Pancreas (tissue), 10 donors: ENCODE measurements at regions not wholly inside any gene's neighbourhood (a gene's known extent, or its start where the extent isn't known, plus 50 kb on each side); places are given as distances from the start of the nearest gene placed in this dataset.
"Not testable (repeated sequence)": the region's sequence is repeated elsewhere in the genome, so short reads cannot be mapped to it uniquely, and the experiment has no call there.

Experiments used
- ATAC-seq, 4 donors: fragments of 200-7000 bp; cut with Tn5 transposase; one replicate each; pipeline versions ENCODE4 v1.8.0 to v1.9.1; 2020; ENCODE audit warnings: mild to moderate bottlenecking in 4 of 4, moderate library complexity in 4 of 4
- DNase-seq, 6 donors: peaks; one replicate each; pipeline ENCODE4 v3.0.0-alpha.2; 2020
- FAIRE-seq: peaks from 2 replicates; lab custom pipeline; 2012; peaks lifted over from hg19 to GRCh38; lab: Jason Lieb, UNC
- H3K27ac ChIP-seq, 4 donors: fragments of 200-600 bp; sonication (generic); 1 replicate in 3 of 4; 2 replicates in 1 of 4; pipeline versions ENCODE4 v1.5.0 to v1.8.0; 2020
- H3K27me3 ChIP-seq, 4 donors: fragments of 200-600 bp; one replicate each; pipeline ENCODE4 v1.8.0; 2021
- H3K36me3 ChIP-seq, 3 donors: fragments of 200-600 bp; sonication (generic) in 1 of 3; one replicate each; pipeline versions ENCODE4 v1.5.0 to v1.8.0; 2020 to 2021
- H3K4me1 ChIP-seq, 3 donors: fragments of 200-600 bp; one replicate each; pipeline ENCODE4 v1.8.0; 2021
- H3K4me3 ChIP-seq, 4 donors: fragments of 200-600 bp; sonication (generic) in 2 of 4; one replicate each; pipeline versions ENCODE4 v1.5.0 to v1.8.0; 2020 to 2021
- H3K9me3 ChIP-seq, 4 donors: fragments of 200-600 bp; one replicate each; pipeline ENCODE4 v1.8.0; 2021
- WGBS, 2 donors: extraction: QIAGEN DNeasy Blood & Tissue Kit; methylation state at CpG; one replicate each; pipeline ENCODE4 v1.1.7; 2013; 5-methylcytosine and 5-hydroxymethylcytosine counted together
- intact Hi-C, 3 donors: fragments of 100-400 bp; cut with DNase I; formaldehyde crosslinking; loops; one replicate each; pipeline versions ENCODE4 v1.11.1 to v1.14.2; 2022
- TF ChIP-seq, protein P1 (sequence below), 4 donors: fragments of 200-600 bp; sonication (generic) in 3 of 4; IDR thresholded peaks; one replicate each; pipeline versions ENCODE4 v1.5.0 to v1.8.0; 2021; ENCODE audit warnings: antibody characterized with exemption in 4 of 4
- donor health status: healthy with polysubstance abuse.
- donor health status: DM: no; HTN: no; CAD: no; lungs with moderate emphysema.
- donor health status: DM: no; HTN: no; CAD: no.
- donor health status: control.
- donor health status: control.
- donor health status: Bipolar disorder and iron deficiency.
- donor health status: DM: yes; HTN: yes; CAD: no.
- donor health status: DM: no; HTN: no; CAD: no.
- donor health status: DM: no; HTN: no; CAD: no.
- donor health status: DM: yes; HTN: yes; CAD: no.

DNA sequence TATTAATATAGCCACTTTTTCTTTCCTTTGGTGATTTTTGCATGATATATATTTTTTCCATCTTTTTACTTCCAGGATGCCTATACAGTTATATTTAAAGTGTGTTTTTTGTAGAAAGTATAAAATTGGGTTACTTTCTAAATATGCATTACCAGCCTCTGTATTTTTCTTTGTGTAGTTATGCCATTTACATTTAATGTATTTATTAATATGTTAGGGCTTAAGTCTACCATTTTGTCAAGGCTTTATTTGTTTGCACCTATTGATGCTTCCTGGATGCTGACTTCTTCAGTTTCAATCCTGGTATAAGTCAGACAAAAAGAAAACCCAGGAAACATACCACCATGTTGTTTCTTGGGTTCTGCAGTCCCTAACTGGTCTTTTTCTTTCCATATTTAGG lies 911.1 kb upstream of the GOT2 start:
- intact Hi-C loops = no loop called here
- DNase-seq (no peak), ATAC-seq (no peak), FAIRE-seq (no peak)
- Histone ChIP-seq H3K36me3 (no peaks in the 10 kb centered on the region), H3K4me3 (no peak overlapping the region), H3K27ac (no peak overlapping the region), H3K27me3 (no peaks in the 10 kb centered on the region), H3K4me1 (no peaks in the 10 kb centered on the region), H3K9me3 (no peaks in the 10 kb centered on the region)
- TF ChIP-seq, protein P1, sequence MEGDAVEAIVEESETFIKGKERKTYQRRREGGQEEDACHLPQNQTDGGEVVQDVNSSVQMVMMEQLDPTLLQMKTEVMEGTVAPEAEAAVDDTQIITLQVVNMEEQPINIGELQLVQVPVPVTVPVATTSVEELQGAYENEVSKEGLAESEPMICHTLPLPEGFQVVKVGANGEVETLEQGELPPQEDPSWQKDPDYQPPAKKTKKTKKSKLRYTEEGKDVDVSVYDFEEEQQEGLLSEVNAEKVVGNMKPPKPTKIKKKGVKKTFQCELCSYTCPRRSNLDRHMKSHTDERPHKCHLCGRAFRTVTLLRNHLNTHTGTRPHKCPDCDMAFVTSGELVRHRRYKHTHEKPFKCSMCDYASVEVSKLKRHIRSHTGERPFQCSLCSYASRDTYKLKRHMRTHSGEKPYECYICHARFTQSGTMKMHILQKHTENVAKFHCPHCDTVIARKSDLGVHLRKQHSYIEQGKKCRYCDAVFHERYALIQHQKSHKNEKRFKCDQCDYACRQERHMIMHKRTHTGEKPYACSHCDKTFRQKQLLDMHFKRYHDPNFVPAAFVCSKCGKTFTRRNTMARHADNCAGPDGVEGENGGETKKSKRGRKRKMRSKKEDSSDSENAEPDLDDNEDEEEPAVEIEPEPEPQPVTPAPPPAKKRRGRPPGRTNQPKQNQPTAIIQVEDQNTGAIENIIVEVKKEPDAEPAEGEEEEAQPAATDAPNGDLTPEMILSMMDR (IDR thresholded peaks at IDR 0.05) = no peak

DNA sequence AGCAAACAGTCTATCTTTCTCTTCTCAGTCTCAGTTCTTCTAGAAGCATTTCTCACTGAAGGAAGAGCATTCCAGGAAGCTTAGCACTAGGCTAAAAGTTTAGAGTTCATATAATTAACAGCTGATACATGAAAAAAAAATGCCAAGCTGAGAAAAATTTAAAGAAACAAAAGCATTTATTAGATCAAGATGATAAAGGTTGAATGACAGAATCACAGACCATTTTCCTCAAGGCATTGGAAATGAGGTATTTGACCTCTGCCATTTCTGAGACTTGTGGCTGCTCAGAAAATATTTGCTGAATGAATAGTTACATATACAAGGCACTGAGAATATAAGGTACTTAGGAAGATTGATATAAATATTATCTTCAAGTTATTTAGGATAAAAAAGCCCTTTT lies 901.6 kb upstream of the GOT2 start:
- H3K9me3 ChIP-seq = no peaks in the 10 kb centered on the region
- DNase-seq = no peak
- TF ChIP-seq, protein P1 (IDR thresholded peaks at IDR 0.05) = no peak
- no peaks in the 10 kb centered on the region for H3K27me3 ChIP-seq
- H3K36me3 ChIP-seq = no peaks in the 10 kb centered on the region
- no peak overlapping the region for H3K27ac ChIP-seq
- FAIRE-seq = no peak
- H3K4me3 ChIP-seq = no peak overlapping the region
- ATAC-seq = no peak
- intact Hi-C loops = no loop called here
- H3K4me1 ChIP-seq = no peaks in the 10 kb centered on the region

DNA sequence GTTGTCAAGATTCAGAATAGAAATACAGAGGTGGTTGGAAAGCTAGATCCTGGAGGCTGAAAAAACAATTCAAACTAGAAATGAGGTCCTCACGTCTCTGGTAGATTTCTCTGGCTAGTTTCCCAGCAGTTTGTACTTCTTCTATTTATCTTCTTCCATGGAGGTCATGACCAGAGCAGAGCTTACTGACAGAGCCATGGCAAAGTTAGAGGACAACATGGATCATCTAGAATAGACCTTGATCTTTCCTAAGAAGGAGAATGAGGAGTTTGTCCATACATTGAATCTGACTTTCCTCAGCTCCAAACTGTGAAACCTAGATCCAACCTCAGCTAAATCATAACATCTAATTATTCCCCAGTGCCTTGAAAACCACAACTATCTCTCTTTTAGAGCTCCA lies 900.8 kb upstream of the GOT2 start:
- TF ChIP-seq, protein P1 (IDR thresholded peaks at IDR 0.05) = no peak
- DNase-seq (no peak), ATAC-seq (no peak), FAIRE-seq (no peak)
- no peaks in the 10 kb centered on the region for H3K27me3 ChIP-seq
- H3K9me3 ChIP-seq = no peaks in the 10 kb centered on the region
- intact Hi-C loops = no loop called here
- no peak overlapping the region for H3K4me3 ChIP-seq
- H3K4me1 ChIP-seq = no peaks in the 10 kb centered on the region
- 23 to 33% methylated on average over 1 of the region's 1 CpG for WGBS, 2 donors
- H3K27ac ChIP-seq = no peak overlapping the region
- H3K36me3 ChIP-seq = no peaks in the 10 kb centered on the region

DNA sequence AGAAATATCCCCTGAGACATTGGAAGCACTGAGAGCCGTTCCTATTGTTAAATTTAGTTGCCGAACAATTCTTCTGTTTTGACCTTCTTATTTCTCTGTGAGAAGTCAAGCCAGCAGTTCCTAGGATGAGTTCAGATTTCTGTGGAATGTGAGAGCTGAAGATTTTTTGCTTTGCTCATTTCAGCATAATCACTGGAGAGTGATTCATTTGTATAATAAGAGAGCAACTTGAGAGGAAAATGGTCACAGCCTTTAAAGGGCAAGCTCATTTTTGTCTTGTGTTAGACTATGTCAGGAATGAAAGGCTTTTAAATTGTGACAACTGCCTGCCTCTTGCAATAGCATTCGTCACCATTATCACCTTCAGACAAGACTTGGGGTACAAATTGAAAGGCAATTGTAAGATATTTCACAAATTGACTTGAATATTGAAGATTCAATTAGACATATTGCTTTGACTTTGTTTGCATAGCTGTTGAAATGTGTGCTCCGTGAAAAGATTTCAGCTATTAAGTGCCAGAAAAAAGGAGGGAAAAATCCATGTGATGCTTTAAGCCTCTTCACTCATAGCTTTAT lies 900.0 kb upstream of the GOT2 start:
- Histone ChIP-seq H3K9me3 (no peaks in the 10 kb centered on the region), H3K27ac (no peak overlapping the region), H3K36me3 (no peaks in the 10 kb centered on the region), H3K4me3 (no peak overlapping the region), H3K4me1 (no peaks in the 10 kb centered on the region), H3K27me3 (no peaks in the 10 kb centered on the region)
- intact Hi-C loops = no loop called here
- FAIRE-seq (no peak), ATAC-seq (no peak), DNase-seq (no peak)
- TF ChIP-seq, protein P1 (IDR thresholded peaks at IDR 0.05) = no peak
- WGBS, 2 donors = 33 to 43% methylated on average over 4 of the region's 4 CpGs

DNA sequence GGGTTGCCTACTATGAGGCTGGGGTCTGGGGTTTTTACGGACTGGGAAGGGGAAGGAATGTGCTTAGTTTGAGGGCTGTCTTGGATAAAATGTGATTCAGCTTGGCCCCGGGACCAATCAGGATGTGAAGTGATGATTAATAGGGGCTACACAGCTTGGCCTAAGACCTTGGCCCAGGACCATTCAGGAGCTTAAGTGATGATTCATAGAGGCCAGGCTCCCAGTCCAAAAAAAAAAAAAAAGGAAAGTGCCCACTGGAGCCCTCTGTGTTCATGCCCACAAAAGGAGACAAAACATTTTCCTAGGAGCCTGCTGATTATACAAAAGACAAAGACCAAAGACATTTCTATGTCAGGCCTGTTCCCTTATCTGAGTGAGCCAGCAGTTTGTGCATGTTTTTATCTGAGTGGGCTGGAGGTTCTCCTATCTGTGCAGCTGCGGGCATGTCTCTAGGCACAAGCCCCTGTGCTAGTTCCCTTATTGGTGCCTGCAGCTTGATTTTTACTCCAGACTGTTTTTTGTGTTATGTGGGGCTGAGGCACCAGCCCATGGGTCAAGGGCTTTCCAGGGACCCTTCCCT lies 898.2 kb upstream of the GOT2 start:
- ATAC-seq = no peak

DNA sequence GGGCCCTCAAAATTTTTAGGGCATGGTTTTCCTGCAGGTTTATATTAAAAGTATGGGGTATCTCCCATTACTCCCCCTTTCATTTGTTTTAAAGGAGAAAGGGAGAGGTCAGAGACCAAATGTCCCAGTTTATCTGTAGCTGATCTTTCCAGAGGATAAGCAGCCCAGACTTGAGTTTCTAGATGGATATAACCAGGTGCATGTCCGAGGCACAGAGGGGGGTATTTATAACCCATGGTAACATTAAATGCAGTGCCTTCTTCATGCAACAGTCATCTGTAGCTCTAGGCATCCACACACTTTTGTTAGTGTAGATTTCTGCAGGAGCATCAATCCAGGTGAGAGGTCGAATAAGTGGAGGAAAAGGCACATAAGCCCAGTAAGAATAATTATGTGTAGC lies 890.3 kb upstream of the GOT2 start:
- FAIRE-seq, H3K4me1 ChIP-seq, ATAC-seq, intact Hi-C loops, H3K36me3 ChIP-seq, DNase-seq, H3K9me3 ChIP-seq, H3K27ac ChIP-seq, H3K27me3 ChIP-seq, H3K4me3 ChIP-seq: not testable (repeated sequence)
- whole genome bisulfite sequencing, 2 donors = 29 to 40% methylated on average over 2 of the region's 2 CpGs

More for the DNA sequence above, 898.2 kb upstream of the GOT2 start:
- DNase-seq (no peak), FAIRE-seq (no peak)
- H3K27me3 ChIP-seq = no peaks in the 10 kb centered on the region
- H3K4me3 ChIP-seq = no peak overlapping the region
- no peaks in the 10 kb centered on the region for H3K9me3 ChIP-seq
- no peak overlapping the region for H3K27ac ChIP-seq
- TF ChIP-seq, protein P1 (IDR thresholded peaks at IDR 0.05) = no peak
- WGBS, 2 donors = 43 to 51% methylated on average over 3 of the region's 3 CpGs
- no peaks in the 10 kb centered on the region for H3K4me1 ChIP-seq
- intact Hi-C loops = no loop called here
- H3K36me3 ChIP-seq = no peaks in the 10 kb centered on the region
